T-cell (primary cell): ENCODE measurements at regions not wholly inside any gene's neighbourhood (a gene's known extent, or its start where the extent isn't known, plus 50 kb on each side); places are given as distances from the start of the nearest gene placed in this dataset.

Experiments used
- ATAC-seq, 4 experiments: fragments of 200-7000 bp in 3 of 4; fragments of 150-1000 bp in 1 of 4; cut with Tn5 transposase; replicated peaks in 1 of 4; 1 replicate in 3 of 4; 2 replicates in 1 of 4; pipeline ENCODE4 v1.10.0; 2021; ENCODE audit warnings: moderate library complexity in 3 of 4, mild to moderate bottlenecking in 2 of 4, moderate number of reproducible peaks in 1 of 4
- CTCF ChIA-PET, 2 donors: fragments of 300-600 bp; sonication (Branson Sonifier 250); formaldehyde crosslinking; loops; one replicate each; lab custom pipeline; 2022; ENCODE audit warnings: antibody characterized with exemption in 2 of 2; lab: Charles Lee
- POLR2A ChIA-PET, 2 donors: fragments of 300-600 bp; sonication (Branson Sonifier 250); formaldehyde crosslinking; loops; one replicate each; lab custom pipeline; 2022; ENCODE audit warnings: antibody characterized with exemption in 2 of 2; lab: Charles Lee
- DNase-seq, 35 experiments: peaks; one replicate each; pipeline versions ENCODE4 v3.0.0 to v3.0.0-alpha.2; 2013 to 2023
- H3K27ac ChIP-seq: one replicate; pipeline ENCODE4 v1.5.1; 2013; ENCODE audit warnings: low read length
- H3K27me3 ChIP-seq, 2 experiments: replicated peaks in 1 of 2; 1 replicate in 1 of 2; 2 replicates in 1 of 2; pipeline versions ENCODE4 v1.6.1 to v1.7.0; 2013; ENCODE audit warnings: low read length in 1 of 2, mixed read lengths in 1 of 2; ENCODE audit not compliant: control insufficient read depth in 2 of 2, insufficient read depth in 2 of 2; ENCODE audit errors: extremely low read depth in 1 of 2
- H3K36me3 ChIP-seq, 2 donors: 1 replicate in 1 of 2; 2 replicates in 1 of 2; pipeline versions ENCODE4 v1.6.1 to v1.7.0; 2013; ENCODE audit warnings: low read length in 1 of 2; ENCODE audit not compliant: control insufficient read depth in 2 of 2, insufficient read depth in 1 of 2; ENCODE audit errors: extremely low read depth in 1 of 2
- H3K4me1 ChIP-seq, 2 experiments: 1 replicate in 1 of 2; 2 replicates in 1 of 2; pipeline versions ENCODE4 v1.6.1 to v1.7.0; 2013; ENCODE audit warnings: low read length in 2 of 2, mixed read lengths in 1 of 2; ENCODE audit not compliant: insufficient read depth in 2 of 2, control insufficient read depth in 1 of 2; ENCODE audit errors: extremely low read depth in 1 of 2
- H3K4me3 ChIP-seq, 2 donors: 1 replicate in 1 of 2; 2 replicates in 1 of 2; pipeline versions ENCODE4 v1.5.1 to v1.7.0; 2013; ENCODE audit warnings: mild to moderate bottlenecking in 2 of 2, low read length in 1 of 2, moderate library complexity in 1 of 2; ENCODE audit not compliant: control insufficient read depth in 1 of 2; ENCODE audit errors: extremely low read depth in 1 of 2
- H3K9me3 ChIP-seq: 2 replicates; pipeline ENCODE4 v1.7.0; 2013
- H3K27ac Mint-ChIP-seq, 2 donors: one replicate each; pipeline ENCODE4 v1.8.0; 2020 to 2021; ENCODE audit warnings: mild to moderate bottlenecking in 2 of 2, mixed read lengths in 2 of 2
- H3K27me3 Mint-ChIP-seq, 2 donors: one replicate each; pipeline ENCODE4 v1.8.0; 2021 to 2022; ENCODE audit warnings: mixed read lengths in 2 of 2
- H3K36me3 Mint-ChIP-seq: one replicate; pipeline ENCODE4 v1.8.0; 2021; ENCODE audit warnings: mixed read lengths
- H3K4me1 Mint-ChIP-seq, 3 donors: one replicate each; pipeline ENCODE4 v1.8.0; 2020 to 2022; ENCODE audit warnings: mixed read lengths in 3 of 3, mild to moderate bottlenecking in 1 of 3
- H3K4me3 Mint-ChIP-seq, 3 donors: one replicate each; pipeline ENCODE4 v1.8.0; 2020 to 2022; ENCODE audit warnings: mild to moderate bottlenecking in 3 of 3, mixed read lengths in 3 of 3, moderate library complexity in 3 of 3
- H3K9me3 Mint-ChIP-seq, 3 donors: one replicate each; pipeline ENCODE4 v1.8.0; 2020 to 2022; ENCODE audit warnings: mixed read lengths in 3 of 3
- WGBS: methylation state at CpG from one replicate; pipeline ENCODE4 v1.1.5; 2013; ENCODE audit warnings: missing lambda C conversion rate; ENCODE audit not compliant: insufficient coverage; 5-methylcytosine and 5-hydroxymethylcytosine counted together

GRCh38 chr1:213409208-213409631 lies 358.2 kb downstream of the RPS6KC1 start:
- Histone ChIP-seq H3K36me3 (no peaks in the 10 kb centered on the region), H3K27me3 (no peaks in the 10 kb centered on the region), H3K4me3 (no peak overlapping the region), H3K4me1 (no peaks in the 10 kb centered on the region), H3K27ac (no peak overlapping the region), H3K9me3 (no peaks in the 10 kb centered on the region)
- ChIA-PET POLR2A (no interaction called here), CTCF (no interaction called here)
- 94% methylated on average over 4 of the region's 5 CpGs for WGBS
- no peaks in the 10 kb centered on the region for H3K36me3 Mint-ChIP-seq
- no peaks in the 10 kb centered on the region for H3K4me1 Mint-ChIP-seq
- no peak overlapping the region for H3K27ac Mint-ChIP-seq
- H3K9me3 Mint-ChIP-seq: peaks cover 0 to 3% (median 0%) of the 10 kb centered on the region in 3 donors
- no peak for ATAC-seq
- H3K4me3 Mint-ChIP-seq: no peak overlapping the region
- H3K27me3 Mint-ChIP-seq: peaks cover 2 to 6% of the 10 kb centered on the region in 2 donors
- no peak for DNase-seq

GRCh38 chr1:213409971-213410370 lies 358.9 kb downstream of the RPS6KC1 start:
- ChIA-PET POLR2A (no interaction called here), CTCF (no interaction called here)
- Mint-ChIP-seq H3K27ac (no peak overlapping the region), H3K4me3 (no peak overlapping the region), H3K9me3 (peaks cover 0 to 3% (median 0%) of the 10 kb centered on the region in 3 donors), H3K36me3 (no peaks in the 10 kb centered on the region), H3K4me1 (no peaks in the 10 kb centered on the region), H3K27me3 (peaks cover 2 to 9% of the 10 kb centered on the region in 2 donors)
- Histone ChIP-seq H3K27me3 (no peaks in the 10 kb centered on the region), H3K9me3 (no peaks in the 10 kb centered on the region), H3K36me3 (no peaks in the 10 kb centered on the region), H3K27ac (no peak overlapping the region), H3K4me3 (no peak overlapping the region), H3K4me1 (no peaks in the 10 kb centered on the region)
- DNase-seq (no peak), ATAC-seq (no peak)
- WGBS: 73% methylated on average over 2 of the region's 2 CpGs

GRCh38 chr1:213414346-213414745 lies 363.3 kb downstream of the RPS6KC1 start:
- Histone ChIP-seq H3K27me3 (peaks cover 0 to 8% of the 10 kb centered on the region in 2 experiments), H3K36me3 (no peaks in the 10 kb centered on the region), H3K27ac (no peak overlapping the region), H3K4me3 (no peak overlapping the region), H3K9me3 (no peaks in the 10 kb centered on the region), H3K4me1 (no peaks in the 10 kb centered on the region)
- ChIA-PET CTCF (no interaction called here), POLR2A (no interaction called here)
- no peaks in the 10 kb centered on the region for H3K4me1 Mint-ChIP-seq
- no CpG with 5 or more reads among the region's 1 CpG for WGBS
- DNase-seq: no peak
- H3K36me3 Mint-ChIP-seq: no peaks in the 10 kb centered on the region
- H3K27ac Mint-ChIP-seq: no peak overlapping the region
- H3K9me3 Mint-ChIP-seq: no peaks in the 10 kb centered on the region
- no peak for ATAC-seq
- H3K4me3 Mint-ChIP-seq: no peak overlapping the region
- H3K27me3 Mint-ChIP-seq: peaks cover 2 to 15% of the 10 kb centered on the region in 2 donors

- ChIA-PET CTCF (no interaction called here), POLR2A (no interaction called here)
- DNase-seq: no peak
- Mint-ChIP-seq H3K27me3 (peaks cover 2 to 20% of the 10 kb centered on the region in 2 donors), H3K4me3 (no peak overlapping the region), H3K9me3 (no peaks in the 10 kb centered on the region), H3K4me1 (no peaks in the 10 kb centered on the region), H3K36me3 (no peaks in the 10 kb centered on the region), H3K27ac (no peak overlapping the region)
- H3K27me3 ChIP-seq: peaks cover 0 to 8% of the 10 kb centered on the region in 2 experiments
- no peaks in the 10 kb centered on the region for H3K4me1 ChIP-seq
- no peak overlapping the region for H3K27ac ChIP-seq
- H3K9me3 ChIP-seq: no peaks in the 10 kb centered on the region
- H3K36me3 ChIP-seq: no peaks in the 10 kb centered on the region
- no peak for ATAC-seq
- H3K4me3 ChIP-seq: no peak overlapping the region
- WGBS: 83% methylated on average over 1 of the region's 2 CpGs
Measured at GRCh38 chr1:213414911-213415310, 363.9 kb downstream of the RPS6KC1 start.

GRCh38 chr1:213415691-213416380 lies 364.8 kb downstream of the RPS6KC1 start:
- Mint-ChIP-seq H3K4me1 (no peaks in the 10 kb centered on the region), H3K27me3 (peaks cover 2 to 20% of the 10 kb centered on the region in 2 donors), H3K9me3 (no peaks in the 10 kb centered on the region), H3K36me3 (no peaks in the 10 kb centered on the region), H3K27ac (no peak overlapping the region), H3K4me3 (no peak overlapping the region)
- ChIA-PET CTCF (no interaction called here), POLR2A (no interaction called here)
- Histone ChIP-seq H3K9me3 (no peaks in the 10 kb centered on the region), H3K36me3 (no peaks in the 10 kb centered on the region), H3K27ac (no peak overlapping the region), H3K27me3 (peaks cover 0 to 8% of the 10 kb centered on the region in 2 experiments), H3K4me3 (no peak overlapping the region), H3K4me1 (no peaks in the 10 kb centered on the region)
- ATAC-seq (no peak), DNase-seq (no peak)
- WGBS: 83% methylated on average over 5 of the region's 10 CpGs

GRCh38 chr1:213416461-213417224 lies 365.6 kb downstream of the RPS6KC1 start:
- H3K27ac Mint-ChIP-seq: no peak overlapping the region
- 69% methylated on average over 10 of the region's 17 CpGs for WGBS
- ATAC-seq (no peak), DNase-seq (no peak)
- H3K36me3 Mint-ChIP-seq: no peaks in the 10 kb centered on the region
- no peaks in the 10 kb centered on the region for H3K4me1 ChIP-seq
- H3K27me3 ChIP-seq: peaks cover 0 to 8% of the 10 kb centered on the region in 2 experiments
- CTCF ChIA-PET: no interaction called here
- POLR2A ChIA-PET: no interaction called here
- H3K9me3 Mint-ChIP-seq: no peaks in the 10 kb centered on the region
- H3K27me3 Mint-ChIP-seq: peaks cover under 1 to 20% of the 10 kb centered on the region in 2 donors
- no peak overlapping the region for H3K4me3 ChIP-seq
- no peaks in the 10 kb centered on the region for H3K9me3 ChIP-seq
- no peaks in the 10 kb centered on the region for H3K36me3 ChIP-seq
- no peak overlapping the region for H3K27ac ChIP-seq
- no peak overlapping the region for H3K4me3 Mint-ChIP-seq
- H3K4me1 Mint-ChIP-seq: no peaks in the 10 kb centered on the region
